Body of pancreas (tissue), 4 donors: ENCODE measurements at regions not wholly inside any gene's neighbourhood (a gene's known extent, or its start where the extent isn't known, plus 50 kb on each side); places are given as distances from the start of the nearest gene placed in this dataset.

Experiments used
- POLR2A ChIP-seq, 3 donors: fragments of 450-650 bp; IDR thresholded peaks; one replicate each; pipeline ENCODE4 v1.6.1; 2016; ENCODE audit warnings: antibody characterized with exemption in 3 of 3, mild to moderate bottlenecking in 2 of 3
- TF ChIP-seq, protein P1 (sequence below), 7 experiments: fragments of 450-650 bp in 4 of 7; fragments of 200-600 bp in 3 of 7; sonication (generic) in 3 of 7; IDR thresholded peaks; one replicate each; pipeline ENCODE4 v1.5.1; 2016 to 2019; ENCODE audit warnings: antibody characterized with exemption in 7 of 7

DNA sequence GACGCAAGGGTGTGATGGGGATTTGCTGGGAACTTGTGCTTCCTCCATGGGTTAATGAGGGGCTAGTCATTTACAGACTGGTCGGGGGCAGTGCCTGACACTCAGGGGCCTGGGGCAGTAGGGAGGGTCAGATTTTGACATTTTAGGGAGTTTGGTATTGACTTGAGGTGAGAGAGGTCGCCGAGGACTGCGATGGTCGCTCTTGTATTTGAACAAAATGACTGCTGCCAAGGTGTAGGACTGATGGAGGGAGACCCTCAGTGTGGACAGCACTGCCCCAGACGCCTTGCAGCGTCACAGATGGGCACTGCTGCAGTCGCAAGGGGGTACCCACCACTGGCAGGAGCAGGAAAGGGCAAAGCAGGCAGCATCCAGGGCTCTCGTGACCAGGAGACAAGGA lies 182.9 kb downstream of the RTP5 start:
- TF ChIP-seq, protein P1, sequence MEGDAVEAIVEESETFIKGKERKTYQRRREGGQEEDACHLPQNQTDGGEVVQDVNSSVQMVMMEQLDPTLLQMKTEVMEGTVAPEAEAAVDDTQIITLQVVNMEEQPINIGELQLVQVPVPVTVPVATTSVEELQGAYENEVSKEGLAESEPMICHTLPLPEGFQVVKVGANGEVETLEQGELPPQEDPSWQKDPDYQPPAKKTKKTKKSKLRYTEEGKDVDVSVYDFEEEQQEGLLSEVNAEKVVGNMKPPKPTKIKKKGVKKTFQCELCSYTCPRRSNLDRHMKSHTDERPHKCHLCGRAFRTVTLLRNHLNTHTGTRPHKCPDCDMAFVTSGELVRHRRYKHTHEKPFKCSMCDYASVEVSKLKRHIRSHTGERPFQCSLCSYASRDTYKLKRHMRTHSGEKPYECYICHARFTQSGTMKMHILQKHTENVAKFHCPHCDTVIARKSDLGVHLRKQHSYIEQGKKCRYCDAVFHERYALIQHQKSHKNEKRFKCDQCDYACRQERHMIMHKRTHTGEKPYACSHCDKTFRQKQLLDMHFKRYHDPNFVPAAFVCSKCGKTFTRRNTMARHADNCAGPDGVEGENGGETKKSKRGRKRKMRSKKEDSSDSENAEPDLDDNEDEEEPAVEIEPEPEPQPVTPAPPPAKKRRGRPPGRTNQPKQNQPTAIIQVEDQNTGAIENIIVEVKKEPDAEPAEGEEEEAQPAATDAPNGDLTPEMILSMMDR (IDR thresholded peaks at IDR 0.05), result no peak
- no peak for TF ChIP-seq POLR2A (IDR thresholded peaks at IDR 0.05)
